ENCODE measurements at regions not wholly inside any gene's neighbourhood (a gene's known extent, or its start where the extent isn't known, plus 50 kb on each side); places are given as distances from the start of the nearest gene placed in this dataset.

GRCh38 chr11:95465887-95466286, 234.9 kb upstream of the SESN3 start:
- H3K36me3 Mint-ChIP-seq (ENCODE audit: low read depth) = no peaks in the 10 kb centered on the region
- no peaks in the 10 kb centered on the region for H3K27me3 Mint-ChIP-seq (ENCODE audit: insufficient read depth)
- no peak overlapping the region for H3K4me3 Mint-ChIP-seq
- no peaks in the 10 kb centered on the region for H3K4me1 Mint-ChIP-seq (ENCODE audit: low read depth)
- H3K27ac Mint-ChIP-seq = no peak overlapping the region
- no peak for TF ChIP-seq CTCF (IDR thresholded peaks at IDR 0.05)
- H3K9me3 Mint-ChIP-seq = peaks cover 22% of the 10 kb centered on the region
- no peak for DNase-seq

- no peak for TF ChIP-seq CTCF (IDR thresholded peaks at IDR 0.05)
These were observed 230.9 kb upstream of the SESN3 start for GRCh38 chr11:95461858-95462257.

GRCh38 chr11:95461348-95461747, 230.3 kb upstream of the SESN3 start:
- H3K4me3 Mint-ChIP-seq = no peak overlapping the region
- no peak for TF ChIP-seq CTCF (IDR thresholded peaks at IDR 0.05)
- no peaks in the 10 kb centered on the region for H3K4me1 Mint-ChIP-seq (ENCODE audit: low read depth)
- H3K9me3 Mint-ChIP-seq = peaks cover 50% of the 10 kb centered on the region
- H3K27ac Mint-ChIP-seq = no peak overlapping the region
- no peaks in the 10 kb centered on the region; the same call in 1 of the 2 replicates for H3K36me3 Mint-ChIP-seq (ENCODE audit: low read depth)
- DNase-seq = no peak
- H3K27me3 Mint-ChIP-seq (ENCODE audit: insufficient read depth) = no peaks in the 10 kb centered on the region; the same call in 1 of the 2 replicates

More at GRCh38 chr11:95461858-95462257, 230.9 kb upstream of the SESN3 start:
- H3K9me3 Mint-ChIP-seq = peaks cover 45% of the 10 kb centered on the region
- H3K4me1 Mint-ChIP-seq (ENCODE audit: low read depth) = no peaks in the 10 kb centered on the region
- no peaks in the 10 kb centered on the region; the same call in 1 of the 2 replicates for H3K27me3 Mint-ChIP-seq (ENCODE audit: insufficient read depth)
- DNase-seq = no peak
- H3K27ac Mint-ChIP-seq = no peak overlapping the region
- no peak overlapping the region for H3K4me3 Mint-ChIP-seq
- H3K36me3 Mint-ChIP-seq (ENCODE audit: low read depth) = no peaks in the 10 kb centered on the region; the same call in 1 of the 2 replicates

GRCh38 chr11:95459291-95460042, 228.5 kb upstream of the SESN3 start:
- Mint-ChIP-seq H3K9me3 (peaks cover 60% of the 10 kb centered on the region), H3K36me3 (ENCODE audit: low read depth) (no peaks in the 10 kb centered on the region; the same call in 1 of the 2 replicates), H3K27ac (no peak overlapping the region), H3K4me3 (no peak overlapping the region), H3K27me3 (ENCODE audit: insufficient read depth) (no peaks in the 10 kb centered on the region; the same call in 1 of the 2 replicates), H3K4me1 (ENCODE audit: low read depth) (no peaks in the 10 kb centered on the region)
- no peak for TF ChIP-seq CTCF (IDR thresholded peaks at IDR 0.05)
- DNase-seq = no peak

- H3K4me1 Mint-ChIP-seq (ENCODE audit: low read depth) = no peaks in the 10 kb centered on the region
These were observed 225.9 kb upstream of the SESN3 start for GRCh38 chr11:95456714-95457491.

More at GRCh38 chr11:95456714-95457491, 225.9 kb upstream of the SESN3 start:
- no peak for DNase-seq
- H3K4me3 Mint-ChIP-seq = no peak overlapping the region
- no peaks in the 10 kb centered on the region; the same call in 1 of the 2 replicates for H3K36me3 Mint-ChIP-seq (ENCODE audit: low read depth)
- H3K9me3 Mint-ChIP-seq = peaks cover 49% of the 10 kb centered on the region
- H3K27ac Mint-ChIP-seq = no peak overlapping the region
- H3K27me3 Mint-ChIP-seq (ENCODE audit: insufficient read depth) = no peaks in the 10 kb centered on the region; the same call in 1 of the 2 replicates
- no peak for TF ChIP-seq CTCF (IDR thresholded peaks at IDR 0.05)

Data from HFFc6 (cell line).